ENCODE measurements at regions not wholly inside any gene's neighbourhood (a gene's known extent, or its start where the extent isn't known, plus 50 kb on each side); places are given as distances from the start of the nearest gene placed in this dataset.
"Not testable (repeated sequence)": the region's sequence is repeated elsewhere in the genome, so short reads cannot be mapped to it uniquely, and the experiment has no call there.

DNA sequence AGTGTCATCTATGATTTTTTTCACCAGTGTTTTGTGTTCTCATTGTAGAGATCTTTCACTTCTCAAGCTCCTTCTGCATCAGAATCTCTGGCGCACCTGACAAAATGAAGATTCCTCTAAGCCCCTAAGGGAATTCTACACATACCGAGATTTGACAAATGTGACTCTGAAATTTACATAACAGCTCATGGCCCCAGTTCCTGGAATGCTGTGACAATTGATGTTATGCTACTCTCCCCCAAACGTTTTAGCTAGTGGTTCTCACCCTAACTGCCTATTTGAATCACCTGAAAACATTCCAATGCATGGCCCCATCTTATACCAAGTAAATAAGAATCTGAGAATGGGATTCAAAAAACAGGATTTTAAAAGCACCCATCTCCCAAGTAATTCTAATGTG is 162.1 kb upstream of the FKBP1C start:
- Histone ChIP-seq H3K4me3 (ENCODE audit: low read depth, low read length, poor library complexity, severe bottlenecking) (no peak overlapping the region), H3K27me3 (ENCODE audit: insufficient read depth, low read length) (no peaks in the 10 kb centered on the region), H3K4me1 (ENCODE audit: insufficient read depth, low read length, severe bottlenecking) (no peaks in the 10 kb centered on the region), H3K4me2 (ENCODE audit: low read length) (no peak overlapping the region), H3K9me3 (ENCODE audit: low read length) (no peaks in the 10 kb centered on the region), H3K79me2 (ENCODE audit: insufficient read depth, low read length) (no peaks in the 10 kb centered on the region), H3K9ac (ENCODE audit: low read length) (no peak overlapping the region), H3F3A (ENCODE audit: insufficient read depth, low read length) (no peaks in the 10 kb centered on the region), H2AFZ (ENCODE audit: low read length) (no peak overlapping the region), H3K27ac (ENCODE audit: low read depth, low read length, poor library complexity, severe bottlenecking) (no peak overlapping the region), H4K20me1 (ENCODE audit: insufficient read depth, low read length) (no peaks in the 10 kb centered on the region), H3K36me3 (ENCODE audit: insufficient read depth, low read length) (no peaks in the 10 kb centered on the region), H3K9me2 (ENCODE audit: low read depth, low read length) (no peaks in the 10 kb centered on the region)
- no peak for TF ChIP-seq EZH2 (IDR thresholded peaks at IDR 0.05; ENCODE audit: borderline replicate concordance, low read length)

DNA sequence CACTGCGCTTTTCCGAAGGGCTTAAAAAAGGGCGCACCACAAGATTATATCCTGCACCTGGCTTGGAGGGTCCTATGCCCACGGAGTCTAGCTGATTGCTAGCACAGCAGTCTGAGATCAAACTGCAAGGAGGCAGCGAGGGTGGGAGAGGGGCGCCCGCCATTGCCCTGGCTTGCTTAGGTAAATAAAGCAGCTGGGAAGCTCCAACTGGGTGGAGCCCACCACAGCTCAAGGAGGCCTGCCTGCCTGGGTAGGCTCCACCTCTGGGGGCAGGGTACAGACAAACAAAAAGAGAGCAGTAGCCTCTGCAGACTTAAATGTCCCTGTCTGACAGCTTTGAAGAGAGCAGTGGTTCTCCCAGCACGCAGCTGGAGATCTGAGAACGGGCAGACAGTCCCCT is 158.1 kb upstream of the FKBP1C start:
- H3F3A ChIP-seq (ENCODE audit: insufficient read depth, low read length); H3K9me3 ChIP-seq (ENCODE audit: low read length); H3K36me3 ChIP-seq (ENCODE audit: insufficient read depth, low read length); H3K9me2 ChIP-seq (ENCODE audit: low read depth, low read length); H3K79me2 ChIP-seq (ENCODE audit: insufficient read depth, low read length); H3K4me2 ChIP-seq (ENCODE audit: low read length); H4K20me1 ChIP-seq (ENCODE audit: insufficient read depth, low read length); H3K4me3 ChIP-seq (ENCODE audit: low read depth, low read length, poor library complexity, severe bottlenecking); H3K27ac ChIP-seq (ENCODE audit: low read depth, low read length, poor library complexity, severe bottlenecking); H3K9ac ChIP-seq (ENCODE audit: low read length); H3K4me1 ChIP-seq (ENCODE audit: insufficient read depth, low read length, severe bottlenecking); H3K27me3 ChIP-seq (ENCODE audit: insufficient read depth, low read length); H2AFZ ChIP-seq (ENCODE audit: low read length): not testable (repeated sequence)

DNA sequence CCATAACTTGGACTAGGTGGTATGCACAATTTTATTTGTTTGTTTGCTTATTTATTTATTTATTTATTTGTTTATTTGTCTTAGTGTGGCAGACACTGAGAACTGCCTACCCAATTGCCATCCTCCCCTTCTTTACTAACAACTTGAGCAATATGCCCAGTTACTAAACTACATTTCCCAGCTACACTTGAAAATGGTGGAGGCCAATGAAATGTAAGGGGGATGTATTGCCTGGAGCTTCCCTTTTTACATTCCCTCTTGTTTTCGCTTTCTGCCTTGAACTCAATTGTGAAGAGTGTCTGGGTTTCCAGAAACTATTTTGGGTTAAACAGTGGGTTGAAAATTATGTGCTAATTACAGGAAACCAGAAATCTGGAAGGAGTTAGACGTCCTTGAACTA is 152.7 kb upstream of the FKBP1C start:
- Histone ChIP-seq H3K9me2 (ENCODE audit: low read depth, low read length) (no peaks in the 10 kb centered on the region), H3F3A (ENCODE audit: insufficient read depth, low read length) (no peaks in the 10 kb centered on the region), H3K4me2 (ENCODE audit: low read length) (no peak overlapping the region), H3K4me1 (ENCODE audit: insufficient read depth, low read length, severe bottlenecking) (no peaks in the 10 kb centered on the region), H3K27ac (ENCODE audit: low read depth, low read length, poor library complexity, severe bottlenecking) (no peak overlapping the region), H3K4me3 (ENCODE audit: low read depth, low read length, poor library complexity, severe bottlenecking) (no peak overlapping the region), H2AFZ (ENCODE audit: low read length) (no peak overlapping the region), H3K79me2 (ENCODE audit: insufficient read depth, low read length) (no peaks in the 10 kb centered on the region), H3K36me3 (ENCODE audit: insufficient read depth, low read length) (no peaks in the 10 kb centered on the region), H3K9ac (ENCODE audit: low read length) (no peak overlapping the region), H3K27me3 (ENCODE audit: insufficient read depth, low read length) (no peaks in the 10 kb centered on the region), H4K20me1 (ENCODE audit: insufficient read depth, low read length) (no peaks in the 10 kb centered on the region), H3K9me3 (ENCODE audit: low read length) (no peaks in the 10 kb centered on the region)
- TF ChIP-seq EZH2 (IDR thresholded peaks at IDR 0.05; ENCODE audit: borderline replicate concordance, low read length), result no peak
- TF ChIP-seq, protein P1, sequence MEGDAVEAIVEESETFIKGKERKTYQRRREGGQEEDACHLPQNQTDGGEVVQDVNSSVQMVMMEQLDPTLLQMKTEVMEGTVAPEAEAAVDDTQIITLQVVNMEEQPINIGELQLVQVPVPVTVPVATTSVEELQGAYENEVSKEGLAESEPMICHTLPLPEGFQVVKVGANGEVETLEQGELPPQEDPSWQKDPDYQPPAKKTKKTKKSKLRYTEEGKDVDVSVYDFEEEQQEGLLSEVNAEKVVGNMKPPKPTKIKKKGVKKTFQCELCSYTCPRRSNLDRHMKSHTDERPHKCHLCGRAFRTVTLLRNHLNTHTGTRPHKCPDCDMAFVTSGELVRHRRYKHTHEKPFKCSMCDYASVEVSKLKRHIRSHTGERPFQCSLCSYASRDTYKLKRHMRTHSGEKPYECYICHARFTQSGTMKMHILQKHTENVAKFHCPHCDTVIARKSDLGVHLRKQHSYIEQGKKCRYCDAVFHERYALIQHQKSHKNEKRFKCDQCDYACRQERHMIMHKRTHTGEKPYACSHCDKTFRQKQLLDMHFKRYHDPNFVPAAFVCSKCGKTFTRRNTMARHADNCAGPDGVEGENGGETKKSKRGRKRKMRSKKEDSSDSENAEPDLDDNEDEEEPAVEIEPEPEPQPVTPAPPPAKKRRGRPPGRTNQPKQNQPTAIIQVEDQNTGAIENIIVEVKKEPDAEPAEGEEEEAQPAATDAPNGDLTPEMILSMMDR (IDR thresholded peaks at IDR 0.05; ENCODE audit: low read length), result no peak

DNA sequence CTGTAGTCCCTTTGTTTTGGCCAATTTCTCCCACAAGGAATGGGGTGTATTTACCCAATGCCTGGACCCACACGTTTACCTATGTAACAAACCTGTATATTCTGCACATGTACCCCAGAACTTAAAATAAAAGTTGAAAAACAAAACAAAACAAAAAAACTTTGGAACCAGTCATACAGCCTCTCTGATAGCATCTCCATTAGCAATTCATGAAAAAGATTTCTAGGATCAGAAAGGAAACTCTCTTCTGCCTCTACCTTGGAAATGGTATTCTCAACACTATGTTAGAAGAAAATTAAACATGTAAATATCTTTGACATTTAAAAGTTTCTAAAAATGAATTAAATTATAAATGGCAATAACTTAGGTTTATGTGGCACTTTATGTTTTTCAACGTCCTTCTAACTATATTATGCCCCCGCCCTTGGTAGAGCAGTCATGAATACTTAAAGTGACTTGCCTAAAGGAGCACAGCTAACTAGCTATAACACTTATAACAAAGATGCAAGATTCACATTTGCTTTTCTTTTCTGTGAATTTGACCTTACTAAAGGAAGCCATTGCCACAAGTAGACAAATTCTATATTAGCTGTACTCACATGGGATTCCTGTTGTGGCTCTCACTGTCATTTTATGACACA is 147.5 kb upstream of the FKBP1C start:
- Histone ChIP-seq H3K9me3 (ENCODE audit: low read length) (no peaks in the 10 kb centered on the region), H3K79me2 (ENCODE audit: insufficient read depth, low read length) (no peaks in the 10 kb centered on the region), H3K9ac (ENCODE audit: low read length) (no peak overlapping the region), H3K4me2 (ENCODE audit: low read length) (no peak overlapping the region), H3K4me1 (ENCODE audit: insufficient read depth, low read length, severe bottlenecking) (no peaks in the 10 kb centered on the region), H3K36me3 (ENCODE audit: insufficient read depth, low read length) (no peaks in the 10 kb centered on the region), H4K20me1 (ENCODE audit: insufficient read depth, low read length) (no peaks in the 10 kb centered on the region), H3K4me3 (ENCODE audit: low read depth, low read length, poor library complexity, severe bottlenecking) (no peak overlapping the region), H3K9me2 (ENCODE audit: low read depth, low read length) (no peaks in the 10 kb centered on the region), H3F3A (ENCODE audit: insufficient read depth, low read length) (no peaks in the 10 kb centered on the region), H2AFZ (ENCODE audit: low read length) (no peak overlapping the region), H3K27me3 (ENCODE audit: insufficient read depth, low read length) (no peaks in the 10 kb centered on the region), H3K27ac (ENCODE audit: low read depth, low read length, poor library complexity, severe bottlenecking) (no peak overlapping the region)
- TF ChIP-seq EZH2 (IDR thresholded peaks at IDR 0.05; ENCODE audit: borderline replicate concordance, low read length), result no peak
- TF ChIP-seq, protein P1 (IDR thresholded peaks at IDR 0.05; ENCODE audit: low read length), result no peak
